ENCODE measurements at regions not wholly inside any gene's neighbourhood (a gene's known extent, or its start where the extent isn't known, plus 50 kb on each side); places are given as distances from the start of the nearest gene placed in this dataset.

GRCh38 chr2:22821458-22821857 is 563.5 kb upstream of the KLHL29 start (continued):
- TF ChIP-seq NAIF1 (CRISPR knock-in tag; IDR thresholded peaks at IDR 0.05; ENCODE audit: borderline replicate concordance) (no peak), ZBTB38 (CRISPR knock-in tag; IDR thresholded peaks at IDR 0.05) (no peak), ZNF761 (CRISPR knock-in tag; conservative IDR thresholded peaks at IDR 0.05) (no peak), ZNF598 (CRISPR knock-in tag; IDR thresholded peaks at IDR 0.05; ENCODE audit: borderline replicate concordance) (no peak), HBP1 (CRISPR knock-in tag; IDR thresholded peaks at IDR 0.05; ENCODE audit: low read depth) (no peak)
- TF ChIP-seq, protein P1, sequence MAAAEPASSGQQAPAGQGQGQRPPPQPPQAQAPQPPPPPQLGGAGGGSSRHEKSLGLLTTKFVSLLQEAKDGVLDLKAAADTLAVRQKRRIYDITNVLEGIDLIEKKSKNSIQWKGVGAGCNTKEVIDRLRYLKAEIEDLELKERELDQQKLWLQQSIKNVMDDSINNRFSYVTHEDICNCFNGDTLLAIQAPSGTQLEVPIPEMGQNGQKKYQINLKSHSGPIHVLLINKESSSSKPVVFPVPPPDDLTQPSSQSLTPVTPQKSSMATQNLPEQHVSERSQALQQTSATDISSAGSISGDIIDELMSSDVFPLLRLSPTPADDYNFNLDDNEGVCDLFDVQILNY (CRISPR knock-in tag; conservative IDR thresholded peaks at IDR 0.05), result no peak

- Histone ChIP-seq H3K4me3 (replicated peaks in 1 of 3; ENCODE audit: insufficient read depth in 1 of 3, low read depth in 2 of 3, low read length in 3 of 3) (no peak overlapping the region), H3K79me2 (ENCODE audit: insufficient read depth, low read length) (no peaks in the 10 kb centered on the region), H3K27me3 (ENCODE audit: control insufficient read depth in 1 of 2, insufficient read depth in 2 of 2, low read length in 2 of 2) (no peaks in the 10 kb centered on the region), H3K4me2 (ENCODE audit: low read depth, low read length) (no peak overlapping the region), H3K27ac (ENCODE audit: extremely low read length, insufficient read depth, low read length) (no peak overlapping the region), H3K4me1 (ENCODE audit: insufficient read depth, low read length) (no peaks in the 10 kb centered on the region), H4K20me1 (ENCODE audit: insufficient read depth, low read length) (no peaks in the 10 kb centered on the region), H3K9me3 (ENCODE audit: low read length) (peaks cover 64% of the 10 kb centered on the region), H3K36me3 (replicated peaks in 1 of 2; ENCODE audit: control insufficient read depth in 1 of 2, insufficient read depth in 2 of 2, low read length in 2 of 2) (no peaks in the 10 kb centered on the region), H2AFZ (ENCODE audit: low read length) (no peak overlapping the region), H3K9ac (ENCODE audit: insufficient read depth, low read depth, low read length) (no peak overlapping the region)
- no peak for ATAC-seq
- ChIA-PET POLR2A (no interaction called here), CTCF (ENCODE audit: low intra/inter-chr PET ratio, low total read pairs) (no interaction called here)
- DNase-seq (ENCODE audit: low spot score), result no peak
- in situ Hi-C loops (cut with HindIII; ENCODE audit: extremely low pct_ligation_motif_present, low pct_unique_long_range_greater_than_20kb), result no loop called here
- BruUV-seq (replicated peaks), result no TSS peak
- FAIRE-seq, result no peak
- intact Hi-C loops (cut with micrococcal nuclease; ENCODE audit: unreplicated experiment), result no loop called here
- 5% methylated on average over 1 of the region's 1 CpG for WGBS (ENCODE audit: low lambda C conversion rate)
- TF ChIP-seq ZNF747 (CRISPR knock-in tag; IDR thresholded peaks at IDR 0.05; ENCODE audit: borderline replicate concordance), result no peak
- TF ChIP-seq TFDP1 (CRISPR knock-in tag; IDR thresholded peaks at IDR 0.05; ENCODE audit: borderline replicate concordance), result no peak
- TF ChIP-seq, protein P2, sequence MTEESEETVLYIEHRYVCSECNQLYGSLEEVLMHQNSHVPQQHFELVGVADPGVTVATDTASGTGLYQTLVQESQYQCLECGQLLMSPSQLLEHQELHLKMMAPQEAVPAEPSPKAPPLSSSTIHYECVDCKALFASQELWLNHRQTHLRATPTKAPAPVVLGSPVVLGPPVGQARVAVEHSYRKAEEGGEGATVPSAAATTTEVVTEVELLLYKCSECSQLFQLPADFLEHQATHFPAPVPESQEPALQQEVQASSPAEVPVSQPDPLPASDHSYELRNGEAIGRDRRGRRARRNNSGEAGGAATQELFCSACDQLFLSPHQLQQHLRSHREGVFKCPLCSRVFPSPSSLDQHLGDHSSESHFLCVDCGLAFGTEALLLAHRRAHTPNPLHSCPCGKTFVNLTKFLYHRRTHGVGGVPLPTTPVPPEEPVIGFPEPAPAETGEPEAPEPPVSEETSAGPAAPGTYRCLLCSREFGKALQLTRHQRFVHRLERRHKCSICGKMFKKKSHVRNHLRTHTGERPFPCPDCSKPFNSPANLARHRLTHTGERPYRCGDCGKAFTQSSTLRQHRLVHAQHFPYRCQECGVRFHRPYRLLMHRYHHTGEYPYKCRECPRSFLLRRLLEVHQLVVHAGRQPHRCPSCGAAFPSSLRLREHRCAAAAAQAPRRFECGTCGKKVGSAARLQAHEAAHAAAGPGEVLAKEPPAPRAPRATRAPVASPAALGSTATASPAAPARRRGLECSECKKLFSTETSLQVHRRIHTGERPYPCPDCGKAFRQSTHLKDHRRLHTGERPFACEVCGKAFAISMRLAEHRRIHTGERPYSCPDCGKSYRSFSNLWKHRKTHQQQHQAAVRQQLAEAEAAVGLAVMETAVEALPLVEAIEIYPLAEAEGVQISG (CRISPR knock-in tag; IDR thresholded peaks at IDR 0.05), result no peak
- TF ChIP-seq SMAD3 (CRISPR knock-in tag; IDR thresholded peaks at IDR 0.05), result no peak
- no peak for TF ChIP-seq BORCS8-MEF2B (CRISPR knock-in tag; IDR thresholded peaks at IDR 0.05)
- TF ChIP-seq, protein P3, sequence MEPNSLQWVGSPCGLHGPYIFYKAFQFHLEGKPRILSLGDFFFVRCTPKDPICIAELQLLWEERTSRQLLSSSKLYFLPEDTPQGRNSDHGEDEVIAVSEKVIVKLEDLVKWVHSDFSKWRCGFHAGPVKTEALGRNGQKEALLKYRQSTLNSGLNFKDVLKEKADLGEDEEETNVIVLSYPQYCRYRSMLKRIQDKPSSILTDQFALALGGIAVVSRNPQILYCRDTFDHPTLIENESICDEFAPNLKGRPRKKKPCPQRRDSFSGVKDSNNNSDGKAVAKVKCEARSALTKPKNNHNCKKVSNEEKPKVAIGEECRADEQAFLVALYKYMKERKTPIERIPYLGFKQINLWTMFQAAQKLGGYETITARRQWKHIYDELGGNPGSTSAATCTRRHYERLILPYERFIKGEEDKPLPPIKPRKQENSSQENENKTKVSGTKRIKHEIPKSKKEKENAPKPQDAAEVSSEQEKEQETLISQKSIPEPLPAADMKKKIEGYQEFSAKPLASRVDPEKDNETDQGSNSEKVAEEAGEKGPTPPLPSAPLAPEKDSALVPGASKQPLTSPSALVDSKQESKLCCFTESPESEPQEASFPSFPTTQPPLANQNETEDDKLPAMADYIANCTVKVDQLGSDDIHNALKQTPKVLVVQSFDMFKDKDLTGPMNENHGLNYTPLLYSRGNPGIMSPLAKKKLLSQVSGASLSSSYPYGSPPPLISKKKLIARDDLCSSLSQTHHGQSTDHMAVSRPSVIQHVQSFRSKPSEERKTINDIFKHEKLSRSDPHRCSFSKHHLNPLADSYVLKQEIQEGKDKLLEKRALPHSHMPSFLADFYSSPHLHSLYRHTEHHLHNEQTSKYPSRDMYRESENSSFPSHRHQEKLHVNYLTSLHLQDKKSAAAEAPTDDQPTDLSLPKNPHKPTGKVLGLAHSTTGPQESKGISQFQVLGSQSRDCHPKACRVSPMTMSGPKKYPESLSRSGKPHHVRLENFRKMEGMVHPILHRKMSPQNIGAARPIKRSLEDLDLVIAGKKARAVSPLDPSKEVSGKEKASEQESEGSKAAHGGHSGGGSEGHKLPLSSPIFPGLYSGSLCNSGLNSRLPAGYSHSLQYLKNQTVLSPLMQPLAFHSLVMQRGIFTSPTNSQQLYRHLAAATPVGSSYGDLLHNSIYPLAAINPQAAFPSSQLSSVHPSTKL (CRISPR knock-in tag; IDR thresholded peaks at IDR 0.05), result no peak
- no peak for TF ChIP-seq BRD4 (CRISPR knock-in tag; IDR thresholded peaks at IDR 0.05)
These were observed 562.1 kb upstream of the KLHL29 start for GRCh38 chr2:22822835-22823234.

Measured in HepG2 (cell line).